GM12873 (cell line): ENCODE measurements at regions not wholly inside any gene's neighbourhood (a gene's known extent, or its start where the extent isn't known, plus 50 kb on each side); places are given as distances from the start of the nearest gene placed in this dataset.

Source experiments
- CTCF ChIP-seq: IDR thresholded peaks from 2 replicates; pipeline ENCODE4 v1.5.1; 2012; ENCODE audit warnings: low read depth, mild to moderate bottlenecking, moderate library complexity, low read length, control low read depth; ENCODE audit not compliant: insufficient read depth; ENCODE audit errors: missing control alignments

GRCh38 chr17:20805751-20806150 is 226.2 kb downstream of the CDRT15L2 start:
- no peak for TF ChIP-seq CTCF

DNA sequence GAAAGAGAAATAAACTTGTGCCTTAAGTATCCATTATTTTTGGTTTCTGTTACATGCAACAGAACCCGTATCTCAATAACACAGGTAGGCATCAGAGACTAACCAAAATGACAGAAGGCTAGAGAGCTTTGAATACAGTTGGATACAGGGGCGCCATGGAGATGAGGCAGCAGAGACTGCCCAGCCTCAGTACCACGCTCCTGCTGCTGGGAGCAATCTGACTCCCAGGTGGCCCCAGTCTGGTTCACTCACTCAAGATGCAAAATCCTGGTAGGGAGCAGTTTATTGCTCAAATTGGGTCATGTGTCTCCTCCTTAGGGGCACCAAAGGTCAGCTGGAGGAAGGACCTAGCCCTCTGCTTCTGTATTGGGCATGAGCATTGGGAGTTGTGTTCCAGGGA is 218.9 kb downstream of the USP22 start:
- TF ChIP-seq CTCF, result no peak

DNA sequence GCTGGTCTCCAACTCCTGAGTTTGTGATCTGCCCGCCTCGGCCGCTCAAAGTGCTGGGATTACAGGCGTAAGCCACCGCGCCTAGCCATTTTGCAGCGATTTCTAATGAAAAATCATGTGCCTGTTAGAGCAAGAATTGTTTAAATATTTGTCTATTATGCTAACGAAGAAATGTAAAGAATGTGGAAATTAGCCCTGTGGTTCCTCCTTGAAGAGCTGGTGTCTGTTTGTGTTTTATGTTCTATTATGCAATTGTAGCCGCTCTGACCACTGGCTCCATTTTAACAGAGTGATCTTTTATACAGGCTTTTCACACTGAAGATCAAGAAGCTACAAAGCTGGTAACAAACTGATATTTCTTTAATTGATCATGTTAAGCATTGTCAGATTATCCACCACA is 217.3 kb downstream of the USP22 start:
- TF ChIP-seq CTCF, result no peak

GRCh38 chr17:20848869-20849443 is 193.9 kb downstream of the USP22 start:
- peak; percentile 29 for TF ChIP-seq CTCF

GRCh38 chr17:20852239-20852989 is 190.4 kb downstream of the USP22 start:
- no peak for TF ChIP-seq CTCF

GRCh38 chr17:20852990-20853370 is 189.8 kb downstream of the USP22 start:
- TF ChIP-seq CTCF, result no peak

GRCh38 chr17:20890338-20890737 is 152.5 kb downstream of the USP22 start:
- no peak for TF ChIP-seq CTCF
